ENCODE measurements at regions not wholly inside any gene's neighbourhood (a gene's known extent, or its start where the extent isn't known, plus 50 kb on each side); places are given as distances from the start of the nearest gene placed in this dataset.

DNA sequence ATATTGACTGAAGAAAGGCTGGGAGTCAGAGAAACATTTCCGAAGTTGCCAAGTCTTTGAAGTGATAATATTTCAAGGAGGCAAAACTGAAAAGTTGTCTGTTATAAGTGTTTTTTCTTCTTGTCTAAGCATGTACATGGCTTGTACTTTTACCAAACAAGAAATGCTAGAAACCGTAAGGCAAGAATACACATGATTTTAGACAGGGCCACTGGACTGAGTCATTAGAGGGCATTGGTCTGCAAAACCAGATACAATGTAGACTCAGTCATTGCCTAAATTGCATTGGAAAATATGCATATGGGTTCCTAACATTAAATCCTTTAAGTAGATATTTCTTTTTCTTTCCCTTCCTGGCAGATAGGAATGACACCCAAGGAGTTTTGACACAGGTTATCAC, 284.9 kb upstream of the PUDP start:
- no peak for TF ChIP-seq TAF1 (IDR thresholded peaks at IDR 0.05; ENCODE audit: low read depth, low read length)
- TF ChIP-seq POLR2A (IDR thresholded peaks at IDR 0.05; ENCODE audit: low read depth, low read length) = no peak
- no peak for TF ChIP-seq POLR2AphosphoS5 (IDR thresholded peaks at IDR 0.05; ENCODE audit: low read depth, low read length)
- no peak for TF ChIP-seq SPI1 (IDR thresholded peaks at IDR 0.05; ENCODE audit: low read depth, low read length)
- TF ChIP-seq POU2F2 (IDR thresholded peaks at IDR 0.05; ENCODE audit: low read depth, low read length) = no peak
- TF ChIP-seq PAX5 (IDR thresholded peaks at IDR 0.05; ENCODE audit: insufficient read depth, low read length, severe bottlenecking) = no peak
- DNase-seq (ENCODE audit: insufficient read length, low spot score) (no peak), FAIRE-seq (no peak)

DNA sequence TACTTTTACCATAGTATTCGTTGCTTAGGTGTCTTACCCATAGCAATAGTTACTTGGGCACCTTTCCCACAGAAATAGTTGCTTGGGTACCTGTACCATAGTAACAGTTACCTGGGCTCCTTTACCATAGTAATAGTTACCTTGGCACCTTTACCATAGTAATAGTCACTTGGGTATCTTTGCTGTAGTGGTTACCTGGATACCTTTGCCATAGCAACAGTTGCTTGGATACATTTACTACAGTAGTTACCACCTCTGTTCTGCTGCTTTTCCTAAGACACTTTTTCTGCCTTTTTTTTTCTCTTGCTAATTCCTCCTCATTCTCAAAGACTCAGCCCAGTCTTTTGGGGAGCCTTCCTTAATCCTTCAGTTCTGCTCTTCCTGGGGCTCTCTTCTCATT, 272.8 kb upstream of the PUDP start:
- TF ChIP-seq POU2F2 (IDR thresholded peaks at IDR 0.05; ENCODE audit: low read depth, low read length) (no peak), PAX5 (IDR thresholded peaks at IDR 0.05; ENCODE audit: insufficient read depth, low read length, severe bottlenecking) (no peak), POLR2A (IDR thresholded peaks at IDR 0.05; ENCODE audit: low read depth, low read length) (no peak), POLR2AphosphoS5 (IDR thresholded peaks at IDR 0.05; ENCODE audit: low read depth, low read length) (no peak), TAF1 (IDR thresholded peaks at IDR 0.05; ENCODE audit: low read depth, low read length) (no peak), SPI1 (IDR thresholded peaks at IDR 0.05; ENCODE audit: low read depth, low read length) (no peak)
- no peak for FAIRE-seq
- no peak for DNase-seq (ENCODE audit: insufficient read length, low spot score)

DNA sequence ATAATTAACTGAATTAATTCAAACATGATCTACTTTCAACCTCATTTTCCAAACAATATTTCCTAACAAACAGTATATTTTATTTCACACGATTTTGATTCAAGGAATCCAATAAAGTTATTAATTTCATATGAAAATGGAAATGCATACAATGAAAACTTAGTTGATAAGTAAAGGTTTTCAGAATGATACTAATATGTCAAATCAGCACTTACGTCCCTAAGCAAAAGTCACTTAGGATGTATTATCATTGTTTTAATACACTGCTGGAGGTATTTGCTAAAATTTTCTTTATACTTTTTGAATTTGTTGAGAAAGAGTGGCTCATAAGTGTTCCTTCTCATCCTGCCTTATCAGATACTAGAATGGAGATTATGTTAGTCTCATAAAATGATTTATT, 266.8 kb upstream of the PUDP start:
- FAIRE-seq = no peak
- no peak for DNase-seq (ENCODE audit: insufficient read length, low spot score)
- TF ChIP-seq TAF1 (IDR thresholded peaks at IDR 0.05; ENCODE audit: low read depth, low read length) (no peak), PAX5 (IDR thresholded peaks at IDR 0.05; ENCODE audit: insufficient read depth, low read length, severe bottlenecking) (no peak), SPI1 (IDR thresholded peaks at IDR 0.05; ENCODE audit: low read depth, low read length) (no peak), POLR2AphosphoS5 (IDR thresholded peaks at IDR 0.05; ENCODE audit: low read depth, low read length) (no peak)

DNA sequence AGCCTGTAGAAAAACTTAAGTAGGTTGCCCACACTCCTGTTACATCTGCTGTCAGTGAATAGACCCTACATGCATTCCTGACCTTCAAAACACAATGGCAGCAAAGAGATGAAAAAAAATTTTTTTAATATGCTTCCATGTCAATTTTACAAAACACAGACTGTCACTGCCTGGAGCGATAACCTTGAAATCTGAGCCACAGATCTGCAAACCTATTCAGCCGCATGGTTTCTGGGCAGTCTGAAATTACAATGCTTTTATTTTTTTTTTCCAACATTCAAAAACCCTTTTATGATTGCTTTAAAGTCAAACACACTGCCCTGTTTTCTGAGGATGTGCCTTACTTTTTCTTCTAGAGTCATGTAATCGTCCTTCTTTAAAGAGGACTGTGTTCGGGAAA, 264.9 kb upstream of the PUDP start:
- DNase-seq (ENCODE audit: insufficient read length, low spot score) (no peak), FAIRE-seq (no peak)
- TF ChIP-seq SPI1 (IDR thresholded peaks at IDR 0.05; ENCODE audit: low read depth, low read length) (no peak), TAF1 (IDR thresholded peaks at IDR 0.05; ENCODE audit: low read depth, low read length) (no peak), POU2F2 (IDR thresholded peaks at IDR 0.05; ENCODE audit: low read depth, low read length) (no peak), POLR2AphosphoS5 (IDR thresholded peaks at IDR 0.05; ENCODE audit: low read depth, low read length) (no peak), POLR2A (IDR thresholded peaks at IDR 0.05; ENCODE audit: low read depth, low read length) (no peak), PAX5 (IDR thresholded peaks at IDR 0.05; ENCODE audit: insufficient read depth, low read length, severe bottlenecking) (no peak)

DNA sequence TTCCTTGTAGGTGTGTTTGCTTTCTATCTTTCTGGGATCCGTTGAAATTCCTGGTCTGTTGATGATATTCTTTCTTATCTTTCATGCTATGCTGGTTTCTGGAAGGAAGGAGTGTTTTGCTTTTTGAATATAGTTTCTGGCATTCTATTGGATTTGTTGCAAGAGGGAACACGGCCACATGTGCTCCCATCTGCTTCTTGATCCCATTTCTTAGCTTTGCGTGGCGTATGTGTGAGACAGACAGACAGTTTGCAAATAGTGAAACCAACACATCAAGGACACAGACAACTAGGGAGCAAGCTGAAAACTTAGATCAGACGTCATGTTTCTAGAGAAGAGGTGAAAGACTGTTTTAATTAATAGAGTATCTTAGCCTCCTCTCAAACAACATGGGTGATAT, 261.9 kb upstream of the PUDP start:
- no peak for TF ChIP-seq POLR2AphosphoS5 (IDR thresholded peaks at IDR 0.05; ENCODE audit: low read depth, low read length)
- no peak for TF ChIP-seq SPI1 (IDR thresholded peaks at IDR 0.05; ENCODE audit: low read depth, low read length)
- no peak for TF ChIP-seq PAX5 (IDR thresholded peaks at IDR 0.05; ENCODE audit: insufficient read depth, low read length, severe bottlenecking)
- TF ChIP-seq POLR2A (IDR thresholded peaks at IDR 0.05; ENCODE audit: low read depth, low read length) = no peak
- TF ChIP-seq TAF1 (IDR thresholded peaks at IDR 0.05; ENCODE audit: low read depth, low read length) = no peak
- no peak for TF ChIP-seq POU2F2 (IDR thresholded peaks at IDR 0.05; ENCODE audit: low read depth, low read length)
- FAIRE-seq = no peak
- no peak for DNase-seq (ENCODE audit: insufficient read length, low spot score)

DNA sequence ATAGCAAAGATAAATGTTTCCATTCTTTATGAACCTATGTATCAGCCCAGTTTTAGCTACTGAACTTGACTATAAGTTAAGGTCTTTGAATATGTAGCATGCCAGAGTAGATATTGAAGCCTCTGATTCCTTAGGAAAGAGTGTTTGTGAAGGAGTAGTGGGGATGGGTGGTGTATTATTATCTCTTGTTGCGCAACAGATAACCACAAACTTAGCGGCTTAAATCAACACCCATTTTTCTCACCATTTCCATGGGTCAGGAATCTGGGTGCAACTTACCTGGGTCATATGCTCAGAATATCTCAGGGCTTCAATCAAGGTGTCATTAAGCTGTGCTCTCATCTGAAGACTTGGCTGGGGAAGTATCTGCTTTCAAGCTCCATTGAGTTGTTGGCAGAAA, 251.4 kb upstream of the PUDP start:
- FAIRE-seq (no peak), DNase-seq (ENCODE audit: insufficient read length, low spot score) (no peak)
- TF ChIP-seq POLR2A (IDR thresholded peaks at IDR 0.05; ENCODE audit: low read depth, low read length) (no peak), PAX5 (IDR thresholded peaks at IDR 0.05; ENCODE audit: insufficient read depth, low read length, severe bottlenecking) (no peak)

DNA sequence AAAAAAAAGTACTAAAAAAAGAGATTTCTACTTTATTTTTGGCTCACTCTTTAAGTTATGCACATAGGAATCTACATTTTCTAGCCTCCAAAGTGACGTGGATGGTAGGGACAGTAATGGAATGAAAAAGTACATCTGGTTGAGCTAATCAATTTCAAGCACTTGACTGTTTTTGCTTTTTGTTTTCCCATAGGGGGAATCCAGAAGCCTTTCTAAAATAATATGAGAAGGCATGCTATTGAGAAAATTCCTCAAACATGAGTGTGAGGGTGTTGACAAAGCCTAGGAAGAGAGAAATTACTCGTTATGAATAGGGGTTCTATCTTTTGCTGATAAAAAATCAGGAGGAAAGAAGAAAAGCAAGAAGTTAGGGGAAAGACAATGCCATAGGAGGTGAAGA, 242.5 kb upstream of the PUDP start:
- TF ChIP-seq TAF1 (IDR thresholded peaks at IDR 0.05; ENCODE audit: low read depth, low read length) (no peak), SPI1 (IDR thresholded peaks at IDR 0.05; ENCODE audit: low read depth, low read length) (no peak), PAX5 (IDR thresholded peaks at IDR 0.05; ENCODE audit: insufficient read depth, low read length, severe bottlenecking) (no peak), POU2F2 (IDR thresholded peaks at IDR 0.05; ENCODE audit: low read depth, low read length) (no peak), POLR2AphosphoS5 (IDR thresholded peaks at IDR 0.05; ENCODE audit: low read depth, low read length) (no peak), POLR2A (IDR thresholded peaks at IDR 0.05; ENCODE audit: low read depth, low read length) (no peak)
- no peak for DNase-seq (ENCODE audit: insufficient read length, low spot score)
- FAIRE-seq = no peak

DNA sequence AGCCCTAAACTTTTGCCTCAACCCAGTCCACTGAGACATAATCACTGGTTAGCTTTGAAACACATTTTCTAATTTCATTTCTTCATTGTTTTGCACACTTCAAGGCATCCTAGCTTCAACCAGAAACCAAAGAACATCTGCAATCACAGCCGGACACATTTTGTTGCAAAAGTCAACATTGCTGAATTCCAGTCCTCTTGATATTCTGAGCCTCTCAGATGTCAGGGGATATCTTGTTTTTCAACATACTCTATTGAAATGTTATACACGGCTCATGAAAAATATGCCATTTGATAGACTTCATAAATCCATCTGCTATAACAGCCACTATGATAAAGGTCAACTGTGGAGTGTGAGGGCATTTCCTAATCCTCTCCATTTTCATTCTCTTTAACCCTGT, 241.6 kb upstream of the PUDP start:
- TF ChIP-seq POU2F2 (IDR thresholded peaks at IDR 0.05; ENCODE audit: low read depth, low read length) (no peak), POLR2AphosphoS5 (IDR thresholded peaks at IDR 0.05; ENCODE audit: low read depth, low read length) (no peak), SPI1 (IDR thresholded peaks at IDR 0.05; ENCODE audit: low read depth, low read length) (no peak), PAX5 (IDR thresholded peaks at IDR 0.05; ENCODE audit: insufficient read depth, low read length, severe bottlenecking) (no peak)
- DNase-seq (ENCODE audit: insufficient read length, low spot score) (no peak), FAIRE-seq (no peak)

DNA sequence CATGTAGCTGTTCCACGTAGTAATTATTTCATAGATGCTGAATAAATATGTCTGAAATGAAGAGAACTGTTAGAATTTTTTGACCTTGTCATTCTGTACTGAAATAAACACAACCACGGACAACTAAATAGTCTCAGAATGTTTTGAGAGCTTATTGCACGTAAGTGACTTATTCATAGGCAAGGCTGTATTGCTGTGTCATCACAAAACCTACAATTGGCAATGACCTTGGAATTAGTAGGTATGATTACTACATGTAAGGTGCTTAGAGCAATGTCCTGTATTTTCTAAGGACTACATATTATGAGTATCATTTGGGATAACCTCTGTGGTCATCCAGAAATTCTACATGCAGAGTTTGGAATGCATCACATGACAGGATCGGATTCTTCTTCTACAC, 237.2 kb upstream of the PUDP start:
- DNase-seq (ENCODE audit: insufficient read length, low spot score) (no peak), FAIRE-seq (no peak)
- TF ChIP-seq PAX5 (IDR thresholded peaks at IDR 0.05; ENCODE audit: insufficient read depth, low read length, severe bottlenecking) (no peak), TAF1 (IDR thresholded peaks at IDR 0.05; ENCODE audit: low read depth, low read length) (no peak), POLR2A (IDR thresholded peaks at IDR 0.05; ENCODE audit: low read depth, low read length) (no peak), SPI1 (IDR thresholded peaks at IDR 0.05; ENCODE audit: low read depth, low read length) (no peak), POLR2AphosphoS5 (IDR thresholded peaks at IDR 0.05; ENCODE audit: low read depth, low read length) (no peak), POU2F2 (IDR thresholded peaks at IDR 0.05; ENCODE audit: low read depth, low read length) (no peak)

DNA sequence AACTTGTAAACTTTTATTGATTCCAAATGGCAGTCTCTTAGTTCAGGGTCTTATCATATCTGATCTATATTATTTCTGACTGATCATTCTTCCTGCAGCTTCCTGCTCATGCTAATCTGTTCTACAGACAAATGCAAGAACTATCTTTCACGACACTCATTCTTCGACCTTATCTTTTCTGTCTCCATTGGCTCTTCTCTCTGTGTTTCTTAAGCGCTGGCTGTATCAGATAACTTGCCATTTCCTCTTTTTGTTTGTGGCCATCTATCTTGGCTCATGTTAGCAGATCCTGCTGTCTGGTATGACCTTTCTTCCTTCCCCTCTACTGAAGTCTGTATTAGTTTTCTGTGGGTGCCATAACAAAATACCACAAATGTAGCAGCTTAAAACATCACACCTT, 230.5 kb upstream of the PUDP start:
- FAIRE-seq (no peak), DNase-seq (ENCODE audit: insufficient read length, low spot score) (no peak)
- TF ChIP-seq SPI1 (IDR thresholded peaks at IDR 0.05; ENCODE audit: low read depth, low read length) (no peak), POU2F2 (IDR thresholded peaks at IDR 0.05; ENCODE audit: low read depth, low read length) (no peak), POLR2AphosphoS5 (IDR thresholded peaks at IDR 0.05; ENCODE audit: low read depth, low read length) (no peak), POLR2A (IDR thresholded peaks at IDR 0.05; ENCODE audit: low read depth, low read length) (no peak), PAX5 (IDR thresholded peaks at IDR 0.05; ENCODE audit: insufficient read depth, low read length, severe bottlenecking) (no peak), TAF1 (IDR thresholded peaks at IDR 0.05; ENCODE audit: low read depth, low read length) (no peak)

Measured in GM12891 (cell line).